Amniotic stem cell (primary cell): ENCODE measurements at regions not wholly inside any gene's neighbourhood (a gene's known extent, or its start where the extent isn't known, plus 50 kb on each side); places are given as distances from the start of the nearest gene placed in this dataset.
"Not testable (repeated sequence)": the region's sequence is repeated elsewhere in the genome, so short reads cannot be mapped to it uniquely, and the experiment has no call there.

Experiments
- DNase-seq: peaks from one replicate; lab custom pipeline; 2025; lab: John Stamatoyannopoulos, UW

DNA sequence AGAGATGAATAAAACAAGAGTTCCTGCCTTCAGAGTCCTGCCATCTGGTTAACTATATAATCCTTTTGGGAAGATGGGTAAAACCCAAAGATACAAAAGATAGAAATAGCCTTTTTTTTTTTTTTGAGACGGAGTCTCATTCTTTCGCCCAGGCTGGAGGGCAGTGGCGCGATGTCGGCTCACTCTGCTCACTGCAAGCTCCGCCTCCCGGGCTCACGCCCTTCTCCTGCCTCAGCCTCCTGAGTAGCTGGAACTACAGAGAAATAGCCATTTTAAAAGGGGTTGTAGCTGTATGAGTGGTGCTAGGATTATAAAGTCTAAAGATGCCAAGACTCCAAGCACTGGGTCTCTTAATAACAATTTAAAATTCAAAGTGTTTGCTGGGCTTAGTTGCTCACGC, 97.2 kb downstream of the KDR start:
- no peak for DNase-seq

DNA sequence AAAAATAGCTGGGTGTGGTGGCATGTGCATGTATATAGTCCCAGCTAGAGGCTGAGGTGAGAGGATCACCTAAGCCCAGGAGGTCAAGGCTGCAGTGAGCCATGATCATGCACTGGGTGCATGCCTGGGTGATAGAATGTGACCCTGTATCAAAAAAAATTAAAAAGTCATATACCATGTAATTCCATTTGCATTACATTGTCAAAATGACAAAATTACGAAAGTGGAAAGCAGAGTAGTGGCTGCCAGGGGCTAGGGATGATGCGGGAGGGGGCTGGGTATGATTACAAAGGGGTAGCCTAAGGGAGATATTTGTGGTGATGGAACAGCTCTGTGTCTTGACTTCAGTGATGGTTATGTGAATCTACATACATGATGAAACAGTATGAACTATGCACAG, 97.8 kb downstream of the KDR start:
- no peak for DNase-seq

DNA sequence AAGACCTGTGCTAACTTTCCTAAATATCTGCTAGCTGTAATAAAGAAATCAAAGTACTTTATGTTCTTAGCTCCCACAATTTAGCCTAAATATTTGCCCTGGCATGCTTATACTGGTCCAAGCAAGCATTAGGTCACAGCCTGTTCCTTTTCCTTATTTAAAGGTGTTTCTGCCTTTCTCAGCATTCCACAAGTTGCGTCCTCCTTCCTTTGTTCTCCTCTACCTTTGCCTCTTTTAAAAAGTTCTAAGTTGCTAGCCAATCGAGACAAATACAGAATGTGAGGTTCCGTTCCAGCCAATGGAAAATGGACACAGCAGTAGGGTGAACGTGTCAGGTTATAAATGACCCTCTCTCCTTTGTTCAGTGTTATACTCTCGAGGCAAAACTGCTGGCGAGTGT, 99.9 kb downstream of the KDR start:
- not testable (repeated sequence) for DNase-seq

DNA sequence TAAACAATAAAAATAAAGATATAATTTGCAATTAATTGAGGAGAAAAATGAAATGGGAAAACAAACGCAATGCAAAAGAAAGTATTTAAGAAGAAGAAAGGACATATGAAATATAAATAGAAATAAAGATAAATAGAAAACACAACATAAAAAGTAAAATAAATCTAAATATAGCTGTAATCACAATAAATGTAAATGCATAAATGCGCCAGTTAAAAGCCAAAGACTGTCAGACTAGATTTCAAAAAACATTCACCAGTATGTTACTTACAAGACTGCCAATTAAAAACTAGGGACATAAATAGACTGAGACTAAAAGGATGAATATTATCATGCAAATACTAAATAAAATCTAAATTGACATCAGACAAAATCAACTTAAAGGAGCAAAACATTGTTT, 102.4 kb downstream of the KDR start:
- no peak for DNase-seq

DNA sequence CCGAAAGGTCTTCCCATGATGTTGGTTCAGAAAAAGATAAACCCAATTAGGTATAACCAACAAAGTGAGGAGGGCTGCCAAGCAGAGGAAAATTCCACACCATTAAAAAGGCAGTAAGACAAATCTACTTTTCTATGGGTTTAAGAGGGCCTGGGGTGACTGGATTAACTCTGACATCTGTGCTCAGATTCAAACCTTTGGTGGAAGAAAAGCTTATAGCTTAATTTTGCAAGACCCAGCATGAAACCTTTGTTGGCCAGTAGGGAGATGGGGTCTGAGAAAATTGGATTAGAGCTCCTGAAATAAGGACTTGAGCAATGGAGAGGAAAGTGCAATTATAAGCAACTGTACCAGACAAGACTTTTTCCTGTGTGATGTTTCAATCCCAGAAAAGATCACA, 104.2 kb downstream of the KDR start:
- DNase-seq = no peak

DNA sequence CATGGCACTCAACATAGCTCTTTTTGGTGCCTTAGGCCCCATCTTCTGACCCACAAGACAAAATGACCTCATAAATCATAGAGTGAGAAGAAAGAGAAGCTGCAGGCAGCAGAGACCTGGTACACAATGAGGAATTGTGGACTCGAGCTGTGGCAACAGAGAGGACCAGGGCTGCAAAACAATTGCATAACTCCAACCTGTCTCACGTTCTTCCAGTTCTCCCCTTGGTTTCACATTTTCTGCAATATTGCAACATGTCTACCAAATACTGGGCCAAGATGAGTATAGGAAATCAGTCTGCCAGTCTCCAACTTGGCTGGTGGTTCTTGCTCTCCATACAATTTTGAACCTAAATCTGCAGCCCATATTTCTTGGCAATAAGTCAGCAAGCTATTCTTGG, 105.3 kb downstream of the KDR start:
- no peak for DNase-seq

DNA sequence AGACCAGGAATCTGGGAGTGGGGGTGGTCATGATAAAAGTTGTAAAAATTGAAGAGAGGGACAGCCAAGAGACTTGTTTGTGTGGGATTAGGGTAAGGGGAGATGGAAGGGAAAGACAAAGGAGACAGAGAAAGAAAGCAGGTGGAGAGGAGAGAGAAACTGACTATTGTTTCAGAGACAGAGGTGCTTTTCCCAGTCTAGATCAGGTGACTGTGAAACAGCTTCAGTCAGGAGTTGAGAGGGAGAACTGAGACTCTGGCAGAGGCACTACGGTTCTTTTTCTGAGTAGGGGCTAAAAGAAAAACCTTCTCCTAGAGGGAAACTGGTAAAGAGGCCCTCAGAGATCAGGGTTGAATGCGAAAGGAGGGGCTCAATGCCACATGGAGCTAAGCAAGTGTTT, 106.4 kb downstream of the KDR start:
- no peak for DNase-seq

DNA sequence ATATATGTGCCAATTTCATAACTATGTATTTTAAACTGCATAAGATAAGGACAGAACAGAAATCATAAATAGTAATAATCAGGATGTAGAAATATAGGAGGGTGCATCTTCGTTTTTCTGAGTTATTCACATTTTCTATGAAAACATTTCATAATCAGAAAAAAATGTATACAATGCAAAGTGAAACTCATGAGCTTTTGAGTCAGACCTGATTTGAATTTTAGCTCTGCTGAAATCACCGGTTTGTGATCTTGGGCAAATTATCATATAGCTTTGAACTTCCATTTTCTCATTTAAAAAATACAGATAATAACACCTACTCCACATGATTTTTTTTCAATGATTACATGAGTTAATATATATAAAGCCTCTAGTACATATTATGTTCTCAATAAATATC, 106.9 kb downstream of the KDR start:
- no peak for DNase-seq

DNA sequence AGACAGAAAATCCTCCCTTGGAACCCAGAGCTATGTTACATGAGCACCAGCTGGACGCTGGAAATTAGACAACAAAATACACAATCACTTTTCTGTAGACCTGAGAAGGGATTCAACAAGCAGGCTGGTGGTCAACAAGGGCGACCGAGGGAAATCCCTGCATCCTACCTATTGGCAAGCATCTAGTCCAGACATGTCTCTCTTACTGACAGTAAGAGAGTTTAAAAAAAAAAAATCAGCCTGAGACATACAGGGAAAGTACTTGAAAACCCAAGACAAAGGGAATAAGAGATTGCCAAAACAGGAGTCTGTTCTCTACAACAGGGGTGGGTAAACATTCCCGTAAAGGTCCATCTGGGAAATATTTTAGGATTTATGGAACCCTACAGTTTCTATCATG, 108.0 kb downstream of the KDR start:
- no peak for DNase-seq

DNA sequence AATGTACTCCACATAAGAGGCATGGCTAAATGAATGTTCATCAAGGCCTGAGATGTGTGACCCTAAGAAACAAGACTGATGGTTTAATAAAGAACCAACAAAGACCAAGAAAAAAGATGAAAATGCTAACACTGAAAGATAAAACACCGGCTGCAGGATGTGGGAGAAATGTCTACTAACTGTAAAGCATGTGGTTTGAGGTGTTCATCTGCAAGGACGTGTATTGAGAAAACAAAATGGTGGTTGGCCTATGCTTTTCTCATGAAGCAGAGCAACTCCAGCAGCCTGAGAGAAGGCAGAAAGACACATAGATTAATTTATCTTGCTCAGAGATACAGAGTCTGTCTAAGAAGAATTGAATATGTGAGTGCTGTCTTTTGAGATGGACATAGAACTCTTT, 109.3 kb downstream of the KDR start:
- DNase-seq = no peak

DNA sequence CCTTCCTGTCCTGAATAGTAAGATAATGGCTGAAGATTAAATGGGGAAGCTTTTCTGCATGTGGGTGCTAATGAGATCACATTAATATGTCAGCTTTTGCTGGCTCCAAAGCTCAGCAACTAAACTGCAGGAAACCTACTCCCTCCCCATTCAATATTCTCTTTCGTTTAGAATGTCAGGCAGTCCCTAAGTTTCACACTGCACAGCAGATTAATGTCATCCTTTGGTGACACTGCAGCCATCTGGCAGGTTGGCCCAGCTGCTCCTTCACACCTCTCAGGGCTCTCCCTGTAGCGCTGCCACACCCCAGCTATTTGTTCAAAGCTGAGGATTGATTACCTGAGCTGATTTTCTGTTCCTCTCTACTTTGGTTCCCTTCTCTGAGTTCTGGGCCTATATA, 110.5 kb downstream of the KDR start:
- no peak for DNase-seq

DNA sequence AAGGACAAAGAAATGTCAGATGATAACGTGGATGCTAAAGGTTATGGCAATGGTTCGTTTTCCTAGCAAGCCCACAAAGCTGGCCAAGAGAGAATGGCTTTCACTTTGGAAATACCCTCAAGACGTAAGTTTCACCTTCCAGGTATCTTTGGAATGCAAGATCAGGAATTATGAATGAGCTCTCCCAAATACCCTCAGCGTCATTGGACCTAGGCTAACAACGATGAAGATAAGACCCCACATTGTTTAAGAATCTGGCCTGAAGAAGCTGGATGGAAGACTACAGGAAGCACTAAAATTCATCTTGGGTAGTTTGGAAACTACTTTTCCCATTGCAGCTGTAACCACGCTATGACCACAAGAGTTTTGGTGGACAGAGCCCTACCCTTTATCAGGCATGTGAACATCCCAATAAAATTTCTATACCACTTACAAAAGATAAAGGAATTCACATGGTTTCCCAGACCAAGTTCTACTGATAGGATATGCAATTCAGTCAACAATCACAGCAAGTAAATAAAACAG, 111.9 kb downstream of the KDR start:
- no peak for DNase-seq

DNA sequence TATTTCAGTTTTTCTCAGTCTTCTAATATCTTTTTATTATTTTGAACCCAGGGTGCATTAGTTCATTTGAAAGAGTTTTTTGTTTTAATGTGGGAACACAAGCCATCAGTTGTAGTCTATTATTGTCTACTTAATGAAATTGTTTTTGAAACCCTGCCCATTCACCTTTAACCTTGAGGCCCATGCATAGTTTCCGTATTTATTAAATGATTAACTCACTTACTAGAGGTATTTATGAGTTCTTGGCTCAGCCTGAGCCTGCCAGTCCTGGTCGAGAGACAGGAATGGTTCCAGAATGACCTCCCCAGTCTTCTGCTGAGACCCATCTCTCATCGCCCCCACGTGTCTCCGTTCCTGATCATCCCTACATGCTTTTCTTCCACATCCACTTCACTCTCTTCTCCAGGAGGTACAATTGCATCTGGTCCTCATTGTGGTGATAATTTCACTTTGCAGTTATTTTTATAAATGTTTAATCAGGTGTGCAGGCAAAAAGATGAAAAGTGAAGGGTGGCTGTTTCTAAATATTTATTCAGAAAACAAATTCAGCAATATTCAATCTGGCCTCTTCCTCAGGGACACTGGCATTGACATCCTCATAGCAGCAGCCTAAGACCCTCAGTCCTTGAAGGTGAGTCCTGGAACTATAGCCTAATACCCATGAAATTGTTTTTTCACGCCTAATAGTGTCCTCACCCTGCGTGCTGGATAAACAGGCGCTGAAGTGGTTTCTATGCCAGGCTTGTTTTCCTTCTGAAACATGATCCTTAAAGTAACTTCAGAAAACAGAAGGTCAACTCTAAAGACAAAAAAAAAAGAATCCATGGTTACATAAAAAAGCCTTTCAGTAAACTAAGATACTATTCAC, 112.8 kb downstream of the KDR start:
- no peak for DNase-seq

DNA sequence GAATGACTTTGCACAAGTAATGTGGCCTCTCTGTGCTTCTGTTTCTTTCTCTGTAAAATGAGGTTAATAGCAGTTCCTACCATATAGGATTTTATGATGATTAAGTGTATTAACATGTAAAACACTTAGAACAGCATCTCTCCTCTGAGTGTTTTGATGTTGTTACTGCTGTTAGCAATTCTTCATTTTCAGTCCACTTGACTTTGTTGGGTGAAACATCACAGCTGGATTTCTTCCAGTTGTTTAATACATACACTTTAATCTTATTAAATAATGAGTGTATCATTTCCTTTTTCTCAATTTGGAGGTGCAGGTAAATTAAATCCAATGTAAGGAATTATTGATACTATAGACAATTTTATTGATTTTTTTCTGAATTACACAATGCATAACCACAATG, 113.6 kb downstream of the KDR start:
- DNase-seq = no peak

DNA sequence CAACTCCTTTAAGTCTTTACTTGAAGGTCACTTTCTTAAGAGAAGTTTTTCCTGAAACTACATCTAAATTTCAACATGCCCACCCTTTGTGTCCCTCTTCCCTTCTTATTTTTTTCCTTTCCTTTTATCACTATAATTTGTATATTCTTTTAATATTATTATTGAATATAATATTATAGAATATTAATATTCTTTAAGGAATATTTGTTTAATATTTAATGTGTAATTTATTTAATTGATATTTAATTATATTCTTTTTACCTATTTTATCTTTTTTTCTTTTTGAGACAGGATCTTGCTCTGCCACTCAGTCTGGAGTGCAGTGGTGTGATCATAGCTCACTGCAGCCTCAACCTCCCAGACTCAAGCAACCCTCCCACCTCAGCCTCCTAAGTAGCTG, 114.8 kb downstream of the KDR start:
- DNase-seq = no peak

DNA sequence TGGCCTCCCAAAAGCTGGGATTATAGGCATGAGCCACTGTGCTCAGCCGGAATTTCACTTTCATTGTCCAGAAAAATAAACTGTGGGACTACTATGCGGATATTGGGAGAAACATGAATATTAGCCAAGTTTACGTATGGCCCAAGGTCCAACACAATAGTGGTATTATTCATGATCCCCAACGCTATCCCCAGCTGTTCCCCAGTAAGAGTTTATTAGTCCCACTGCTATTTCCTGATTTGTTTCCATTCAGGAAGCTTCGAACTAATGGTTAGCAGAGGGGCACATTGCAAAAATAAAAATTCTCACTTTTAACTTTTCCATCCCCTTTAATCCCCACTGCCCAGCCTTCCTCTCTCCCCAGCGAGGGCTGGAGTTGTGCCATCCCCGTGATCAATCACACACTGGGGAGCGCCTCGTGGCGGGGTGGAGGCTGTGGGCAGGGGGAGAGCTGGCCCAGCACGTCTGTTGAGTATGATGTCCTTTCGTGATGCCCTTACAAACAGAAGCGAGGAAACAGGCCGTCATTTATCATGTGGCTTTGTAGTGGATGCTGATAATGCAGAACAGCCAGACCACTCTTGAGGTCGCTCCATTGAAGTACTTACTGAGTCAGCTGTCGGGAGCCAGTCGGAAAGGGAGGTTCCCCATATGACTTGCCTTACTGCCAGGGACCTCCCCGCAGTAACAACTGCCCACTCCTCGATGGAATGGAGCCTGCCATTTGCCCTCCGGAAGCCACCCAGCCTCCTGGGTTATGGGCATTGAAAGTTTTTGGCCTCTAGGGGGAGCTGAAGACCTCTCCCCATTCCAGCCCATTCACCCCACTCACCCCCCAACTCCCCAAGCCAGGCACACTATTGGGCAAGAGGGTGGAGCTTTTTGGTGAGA, 117.0 kb downstream of the KDR start:
- DNase-seq = no peak

DNA sequence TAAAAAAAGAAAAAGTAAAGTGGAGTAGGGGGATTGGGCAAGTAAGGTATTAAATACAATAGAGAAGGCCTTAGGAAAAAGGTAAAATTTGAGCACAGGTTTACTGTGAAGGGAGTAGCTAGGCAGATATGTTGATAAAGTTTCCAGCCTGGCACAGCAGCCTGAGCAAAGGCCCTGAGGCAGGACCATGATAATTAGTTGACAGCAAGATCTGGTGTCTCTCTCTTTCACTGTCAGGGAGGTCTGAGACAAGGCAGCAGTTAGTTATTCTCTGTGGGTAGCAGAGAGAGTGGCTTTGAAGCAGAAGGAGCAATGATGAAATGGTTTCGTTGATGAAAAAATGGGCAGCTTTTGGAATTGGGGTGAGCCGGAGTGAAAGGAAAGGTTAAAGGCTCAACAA, 119.5 kb downstream of the KDR start:
- DNase-seq = no peak

DNA sequence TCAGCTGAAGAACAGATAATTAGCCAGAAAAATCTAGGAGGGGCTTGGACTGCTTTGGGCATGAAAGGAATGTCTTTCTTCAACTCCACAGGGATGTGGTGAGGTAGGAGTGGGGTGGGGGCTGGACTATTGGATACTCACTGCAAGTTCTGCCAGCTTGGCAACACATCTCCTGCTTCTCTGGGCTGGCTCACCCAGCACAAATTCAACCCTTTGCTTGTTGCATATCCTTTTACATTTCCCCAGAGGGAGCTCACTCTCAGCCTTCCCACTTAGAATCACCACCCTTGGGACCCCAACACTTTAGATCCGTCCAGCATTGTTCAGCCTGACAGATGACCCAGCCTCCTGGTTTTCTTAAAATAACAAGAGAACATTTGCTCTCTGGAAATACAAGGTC, 120.6 kb downstream of the KDR start:
- DNase-seq = no peak

DNA sequence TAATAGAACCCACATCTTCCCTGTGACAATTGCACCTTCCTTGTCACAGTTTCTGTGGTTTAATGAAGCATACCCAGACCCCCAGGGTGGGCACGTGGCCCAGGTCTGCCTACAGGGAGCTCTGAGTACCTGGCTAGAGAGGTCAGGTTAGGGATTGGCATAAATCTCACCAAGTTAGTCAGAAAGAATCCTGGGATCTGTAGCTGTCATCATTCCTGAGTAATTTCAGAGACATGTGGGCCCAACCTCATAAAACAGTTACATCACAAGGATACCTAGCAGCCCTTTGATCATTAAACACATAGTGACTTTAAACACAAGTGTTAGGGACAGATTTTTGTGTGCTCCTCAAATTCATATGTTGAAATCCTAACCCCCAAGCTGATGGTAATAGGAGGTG, 123.0 kb downstream of the KDR start:
- DNase-seq = no peak

DNA sequence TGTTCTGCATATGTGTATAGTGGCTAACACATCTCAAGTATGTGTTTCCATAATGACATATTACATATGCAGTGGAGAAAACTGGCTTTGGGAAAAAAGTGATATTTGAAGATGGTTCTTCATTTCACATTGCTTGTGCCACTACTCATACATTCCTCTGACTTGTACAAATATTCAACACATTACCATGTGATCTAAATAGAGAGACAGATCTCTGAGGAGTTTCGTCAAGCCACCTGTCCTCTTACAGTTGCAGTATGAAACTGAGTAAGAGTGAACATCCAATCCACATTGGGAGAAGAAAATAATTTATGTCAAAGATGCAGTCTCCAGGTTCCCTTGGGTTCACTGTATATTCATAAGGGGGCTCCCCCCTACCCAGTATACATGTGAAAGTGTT, 123.9 kb downstream of the KDR start:
- DNase-seq = no peak

DNA sequence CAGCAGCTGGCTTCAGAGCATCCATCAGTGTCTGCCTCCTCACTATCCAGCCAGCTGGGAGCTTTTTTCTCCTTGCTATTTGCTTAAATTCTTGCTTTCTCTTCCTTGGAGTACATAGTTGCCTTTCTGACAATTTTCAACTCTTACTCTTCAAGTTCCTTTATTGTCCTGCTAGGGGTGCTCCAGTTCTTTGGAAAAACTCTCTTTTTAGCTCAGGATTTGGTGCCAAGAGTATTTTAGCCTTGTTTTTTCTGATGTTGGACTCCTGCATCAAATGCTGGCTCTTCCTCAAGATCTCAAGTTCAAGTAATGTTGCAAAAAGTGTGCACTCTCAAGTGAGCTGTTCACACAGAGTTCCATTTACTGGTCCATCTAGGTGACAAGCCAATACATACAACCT, 126.4 kb downstream of the KDR start:
- DNase-seq = no peak

DNA sequence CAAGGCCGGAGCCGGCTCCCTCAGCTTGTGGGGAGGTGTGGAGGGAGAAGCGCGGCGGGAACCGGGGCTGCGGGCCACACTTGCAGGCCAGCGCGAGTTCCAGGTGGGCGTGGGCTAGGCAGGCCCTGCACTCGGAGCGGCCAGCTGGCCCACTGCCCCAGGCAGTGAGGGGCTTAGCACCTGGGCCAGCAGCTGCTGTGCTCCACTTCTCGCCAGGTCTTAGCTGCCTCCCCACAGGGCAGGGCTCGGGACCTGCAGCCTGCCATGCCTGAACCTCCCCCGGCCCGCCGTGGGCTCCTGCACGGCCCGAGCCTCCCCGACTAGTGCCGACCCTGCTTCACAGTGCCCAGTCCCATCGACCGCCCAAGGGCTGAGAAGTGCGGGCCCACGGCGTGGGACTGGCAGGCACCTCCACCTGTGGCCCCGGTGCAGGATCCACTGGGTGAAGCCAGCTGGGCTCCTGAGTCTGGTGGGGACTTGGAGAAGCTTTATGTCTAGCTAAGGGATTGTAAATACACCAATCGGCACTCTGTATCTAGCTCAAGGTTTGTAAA, 131.8 kb downstream of the KDR start:
- not testable (repeated sequence) for DNase-seq

DNA sequence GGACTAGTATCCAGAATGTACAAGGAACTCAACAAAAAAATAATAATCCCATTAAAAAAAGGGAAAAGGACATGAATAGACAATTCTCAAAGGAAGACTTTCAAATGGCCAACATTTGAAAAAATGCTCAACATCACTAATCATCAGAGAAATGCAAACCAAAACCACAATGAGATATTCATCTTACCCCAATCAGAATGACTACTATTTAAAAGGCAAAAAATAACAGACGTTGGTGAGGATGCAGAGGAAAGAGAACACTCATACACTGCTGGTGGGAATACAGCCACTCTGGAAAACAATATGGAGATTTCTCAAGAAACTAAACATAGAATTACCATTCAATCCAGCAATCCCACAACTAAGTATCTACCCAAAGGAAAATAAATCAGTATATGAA, 133.1 kb downstream of the KDR start:
- no peak for DNase-seq
